GM18858 (cell line): ENCODE measurements at regions not wholly inside any gene's neighbourhood (a gene's known extent, or its start where the extent isn't known, plus 50 kb on each side); places are given as distances from the start of the nearest gene placed in this dataset.

Experiments
- ATAC-seq: cut with Tn5 transposase; IDR thresholded peaks from one replicate; pipeline ENCODE4 v1.9.1; 2021; ENCODE audit not compliant: unreplicated experiment

GRCh38 chr17:5635949-5636348, 51.6 kb upstream of the NLRP1 start:
- no peak for ATAC-seq

GRCh38 chr17:5638596-5638995, 54.3 kb upstream of the NLRP1 start:
- no peak for ATAC-seq

- ATAC-seq = no peak
Observed at GRCh38 chr17:5640726-5641125, 56.4 kb upstream of the NLRP1 start.

DNA sequence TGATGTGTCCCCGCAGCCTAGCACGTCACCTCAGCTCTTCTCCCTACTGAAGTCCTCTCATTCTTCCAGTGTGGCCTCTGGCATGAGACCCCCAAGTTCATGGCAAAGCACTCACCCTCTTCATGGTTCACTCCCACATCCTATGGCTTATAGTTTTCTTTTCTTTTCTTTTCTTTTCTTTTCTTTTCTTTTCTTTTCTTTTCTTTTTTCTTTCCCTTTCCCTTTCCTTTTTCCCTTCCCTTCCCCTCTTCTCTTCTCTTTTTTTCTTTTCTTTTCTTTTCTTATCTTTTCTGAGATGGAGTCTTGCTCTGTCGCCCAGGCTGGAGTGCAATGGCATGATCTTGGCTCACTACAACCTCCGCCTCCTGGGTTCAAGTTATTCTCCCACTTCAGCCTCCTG, 58.4 kb upstream of the NLRP1 start:
- ATAC-seq = no peak

GRCh38 chr17:5644065-5644464, 59.8 kb upstream of the NLRP1 start:
- ATAC-seq = no peak

DNA sequence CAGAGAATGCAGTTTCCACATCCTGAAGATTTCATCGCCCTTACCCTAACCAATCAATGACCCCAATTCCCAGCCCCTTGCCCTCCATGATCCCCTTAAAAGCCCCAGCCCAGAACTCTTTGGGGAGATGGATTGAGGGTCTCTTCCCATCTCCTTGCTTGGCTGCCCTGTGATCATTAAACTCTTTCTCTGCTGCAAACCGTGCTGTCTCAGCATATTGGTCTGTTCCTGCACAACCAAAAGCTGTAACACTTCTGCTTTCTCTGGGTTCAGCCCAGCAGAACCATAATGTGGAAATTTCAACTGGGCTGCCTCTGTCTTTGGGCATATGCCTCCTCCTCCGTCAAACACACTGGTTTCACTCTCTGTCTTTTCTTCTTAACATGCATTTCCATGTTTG, 67.0 kb upstream of the NLRP1 start:
- no peak for ATAC-seq

GRCh38 chr17:5661491-5662125, 77.3 kb upstream of the NLRP1 start:
- no peak for ATAC-seq

- no peak for ATAC-seq
Observed at GRCh38 chr17:5662409-5663085, 78.2 kb upstream of the NLRP1 start.

DNA sequence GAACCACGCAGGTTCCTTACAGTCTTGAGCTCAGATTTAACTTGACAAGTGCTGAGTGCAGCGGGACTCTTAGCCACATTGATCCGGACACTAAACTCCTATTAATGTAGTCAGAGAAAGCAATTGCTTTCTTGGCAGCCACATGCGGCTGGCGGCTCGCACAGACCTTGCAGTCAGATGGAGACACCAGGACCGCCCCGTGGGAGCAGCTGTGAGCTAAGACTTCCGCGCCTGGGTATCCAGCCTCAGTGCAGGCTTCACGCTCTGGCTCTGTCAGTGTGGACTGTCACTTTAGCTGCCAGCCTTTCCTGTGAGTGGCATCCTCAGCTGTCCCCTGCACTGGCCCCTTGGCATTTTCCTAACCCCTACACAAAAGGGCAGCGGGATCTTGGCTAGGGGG, 80.9 kb upstream of the NLRP1 start:
- ATAC-seq = no peak

GRCh38 chr17:5667871-5668270, 83.6 kb upstream of the NLRP1 start:
- ATAC-seq = no peak

DNA sequence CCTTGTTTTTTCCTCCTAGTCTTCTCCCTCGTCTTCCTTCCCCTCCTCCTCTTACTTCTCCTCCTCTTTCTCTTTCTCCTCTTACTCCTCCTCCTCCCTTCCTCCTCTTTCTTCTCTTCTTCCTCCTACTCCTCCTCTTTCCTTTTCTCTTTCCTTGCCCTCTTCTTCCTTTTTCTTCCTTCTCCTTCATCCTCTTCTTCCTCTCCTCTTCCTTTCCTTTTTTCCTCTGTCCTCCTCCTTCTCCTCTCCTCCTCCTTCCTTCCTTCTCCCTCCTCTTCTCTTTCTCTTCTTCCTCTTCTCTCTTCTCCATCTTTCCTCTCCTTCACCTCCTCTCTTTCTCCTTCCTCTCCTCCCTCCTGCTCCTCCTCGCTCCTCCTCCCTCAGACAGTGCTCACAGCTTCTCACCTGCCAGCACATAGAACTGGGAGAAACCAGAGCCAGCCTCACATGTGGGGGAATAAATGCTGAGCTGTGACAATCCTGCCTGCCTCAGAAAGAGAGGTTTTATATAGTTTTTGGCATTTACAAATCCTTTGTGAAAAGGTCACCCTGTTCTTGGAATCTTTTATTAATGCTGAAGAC, 84.3 kb upstream of the NLRP1 start:
- no peak for ATAC-seq

DNA sequence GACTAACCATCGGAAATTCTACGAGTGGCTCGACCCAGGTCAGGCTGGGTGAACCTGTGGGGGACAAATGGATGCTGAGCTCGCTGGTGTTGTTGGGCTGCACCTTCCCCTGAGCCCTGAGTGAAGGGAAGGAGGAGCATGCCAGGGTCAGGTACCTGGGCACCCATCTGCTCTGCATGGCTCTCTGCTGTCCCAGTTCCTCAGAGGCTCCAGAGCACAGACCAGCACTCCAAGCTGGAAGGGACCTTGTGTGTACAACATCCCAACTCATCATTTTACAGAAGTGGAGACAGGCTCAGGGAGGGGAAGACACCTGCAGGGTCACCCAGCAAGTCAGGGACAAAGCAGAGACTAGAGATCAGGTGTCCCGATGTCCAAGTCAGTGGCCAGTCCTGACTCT, 84.9 kb upstream of the NLRP1 start:
- ATAC-seq = no peak

- no peak for ATAC-seq
Observed at GRCh38 chr17:5672141-5672540, 87.8 kb upstream of the NLRP1 start.

GRCh38 chr17:5672815-5673430, 88.6 kb upstream of the NLRP1 start:
- ATAC-seq = no peak

DNA sequence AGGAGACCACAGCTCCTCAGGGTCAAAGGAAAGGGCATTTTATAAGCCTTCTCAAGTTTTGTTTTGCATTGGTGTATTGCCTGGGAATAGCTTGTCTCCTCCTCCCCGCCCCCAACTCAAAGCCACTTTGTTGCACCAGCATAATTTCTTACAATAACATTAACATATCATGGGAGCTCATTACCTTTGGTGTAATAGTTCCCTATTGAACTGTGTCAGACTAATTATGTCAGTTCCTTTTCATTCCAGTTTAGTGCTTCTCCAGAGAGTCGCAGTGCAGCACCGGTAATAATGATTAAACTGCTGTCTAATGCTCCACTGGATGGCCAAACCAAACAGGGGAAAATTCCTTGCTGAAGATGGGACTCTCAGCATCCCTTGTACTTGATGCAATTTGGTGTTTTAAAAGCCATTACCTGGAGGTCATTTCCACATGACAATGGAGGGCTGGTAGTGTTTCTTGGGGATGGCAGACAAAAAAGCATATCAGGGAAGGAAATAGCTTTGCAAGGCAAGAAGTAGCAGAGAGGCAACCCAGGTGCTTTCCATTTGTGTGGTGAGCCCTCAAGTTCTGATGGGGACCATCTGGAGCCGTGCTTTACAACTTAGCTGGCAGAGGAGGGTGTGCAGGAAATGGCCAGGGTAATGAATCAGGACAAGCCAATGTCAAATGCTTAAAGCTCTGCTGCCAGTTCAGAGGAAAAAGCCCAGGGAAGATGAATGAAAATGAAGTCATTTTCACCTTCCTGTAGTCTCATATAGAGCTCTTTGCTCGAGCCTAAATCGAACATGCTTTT, 91.5 kb upstream of the NLRP1 start:
- ATAC-seq = no peak

DNA sequence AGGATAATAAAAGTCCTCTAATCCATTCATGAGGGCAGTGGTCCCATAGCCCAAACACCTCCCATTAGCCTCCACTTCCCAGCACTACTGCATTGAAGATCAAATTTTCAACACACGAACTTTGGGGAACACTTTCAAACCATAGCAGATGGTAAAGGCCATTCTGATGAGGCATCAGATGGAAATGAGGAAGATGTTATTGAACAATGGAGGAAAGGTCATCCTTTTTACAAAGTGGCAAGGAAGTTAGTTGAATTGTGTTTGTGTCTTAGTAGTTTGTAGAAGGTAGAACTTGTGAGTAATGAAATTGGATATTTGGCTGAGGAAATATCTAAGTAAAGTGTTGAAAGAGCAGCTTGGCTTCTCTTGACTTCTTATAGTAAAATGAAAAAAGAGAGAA, 93.3 kb upstream of the NLRP1 start:
- no peak for ATAC-seq

GRCh38 chr17:5678171-5678570, 93.9 kb upstream of the NLRP1 start:
- ATAC-seq = no peak

GRCh38 chr17:5680766-5681165, 96.5 kb upstream of the NLRP1 start:
- ATAC-seq = no peak

DNA sequence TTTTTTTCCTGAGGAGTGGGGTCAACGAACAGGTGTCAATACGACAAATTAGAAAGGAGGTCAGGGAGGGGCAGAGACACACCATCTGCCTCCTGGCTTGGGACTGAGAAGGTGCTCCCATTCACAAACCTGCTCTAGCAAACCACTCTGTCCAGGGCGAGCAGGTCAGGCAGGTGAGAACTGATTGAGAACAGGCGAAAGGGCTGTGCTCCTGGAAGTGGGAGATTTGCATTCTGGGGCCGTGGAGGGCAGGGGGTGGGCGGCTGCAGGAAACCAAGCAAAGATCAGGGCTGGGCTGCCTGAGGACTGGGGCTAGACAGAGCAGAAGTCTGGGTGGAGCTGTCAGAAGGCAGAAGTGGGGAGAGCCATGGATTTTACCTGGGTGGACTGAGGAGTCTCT, 98.9 kb upstream of the NLRP1 start:
- no peak for ATAC-seq

DNA sequence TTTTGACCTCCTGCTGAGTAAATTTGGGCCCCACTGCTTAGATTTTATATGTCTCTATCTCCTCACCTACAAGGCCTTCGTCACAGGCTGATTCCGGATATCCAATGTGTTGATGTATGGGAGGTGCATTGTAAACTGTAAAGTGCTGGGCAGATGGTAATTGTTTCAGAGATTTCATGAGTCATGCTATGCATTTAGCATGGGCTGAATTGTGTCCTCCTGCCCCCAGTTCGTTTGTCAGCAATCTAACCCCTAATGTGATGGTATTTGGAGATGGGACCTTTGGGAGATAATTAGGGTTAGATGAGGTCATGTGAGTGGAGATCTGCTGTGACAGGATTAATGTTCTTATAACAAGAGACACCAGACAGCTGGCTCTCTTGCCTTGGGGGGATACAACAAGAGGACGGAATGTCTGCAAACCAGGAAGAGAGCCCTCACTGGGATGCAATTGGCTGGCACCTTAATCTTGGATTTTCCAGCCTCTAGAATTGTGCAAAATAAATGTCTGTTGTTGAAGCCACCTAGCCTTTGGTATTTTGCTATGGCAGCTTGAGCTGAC, 101.8 kb upstream of the NLRP1 start:
- ATAC-seq = no peak

GRCh38 chr17:5687646-5688045, 103.3 kb upstream of the NLRP1 start:
- no peak for ATAC-seq
